ENCODE measurements at regions not wholly inside any gene's neighbourhood (a gene's known extent, or its start where the extent isn't known, plus 50 kb on each side); places are given as distances from the start of the nearest gene placed in this dataset.
"Not testable (repeated sequence)": the region's sequence is repeated elsewhere in the genome, so short reads cannot be mapped to it uniquely, and the experiment has no call there.

DNA sequence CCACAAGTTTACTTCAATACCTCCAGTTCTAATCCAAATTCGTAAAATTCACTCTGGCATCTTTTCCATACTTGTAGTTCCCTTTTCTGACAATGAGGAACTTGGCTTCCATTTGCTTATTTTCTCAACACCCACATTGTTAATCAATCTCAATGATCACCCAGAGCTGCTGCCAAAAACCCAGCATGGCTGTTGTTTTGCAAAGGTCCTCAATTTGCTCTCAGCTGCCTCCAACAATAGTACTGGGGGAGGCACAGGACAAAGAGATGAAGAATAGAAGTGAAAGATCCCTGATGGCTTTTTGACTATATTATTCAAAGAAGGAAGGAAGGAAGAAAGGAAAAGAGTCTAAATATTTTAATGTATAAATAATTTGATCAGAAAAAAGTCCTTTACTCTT is 847.8 kb downstream of the RAPGEF2 start:
- no peak for DNase-seq

DNA sequence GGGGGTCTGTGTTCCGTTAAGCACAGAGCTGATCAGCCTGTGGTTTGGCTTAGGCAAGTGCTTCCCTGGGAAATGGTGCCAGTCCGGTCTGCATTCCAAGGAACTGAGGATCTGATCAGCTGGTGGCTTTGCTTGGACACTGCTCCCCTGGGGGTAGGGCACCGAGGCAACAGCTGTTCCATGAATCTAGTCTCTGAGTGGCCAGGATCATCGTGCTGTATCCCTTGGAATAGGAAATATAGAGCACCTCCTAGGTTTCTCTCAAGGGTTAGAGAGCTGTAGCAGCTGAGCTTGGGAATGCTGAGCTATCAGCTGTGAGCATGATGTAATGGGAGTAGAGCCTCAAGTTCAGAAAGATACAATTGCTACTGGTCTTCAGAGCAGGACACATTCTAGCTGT is 863.9 kb downstream of the RAPGEF2 start:
- DNase-seq = no peak

DNA sequence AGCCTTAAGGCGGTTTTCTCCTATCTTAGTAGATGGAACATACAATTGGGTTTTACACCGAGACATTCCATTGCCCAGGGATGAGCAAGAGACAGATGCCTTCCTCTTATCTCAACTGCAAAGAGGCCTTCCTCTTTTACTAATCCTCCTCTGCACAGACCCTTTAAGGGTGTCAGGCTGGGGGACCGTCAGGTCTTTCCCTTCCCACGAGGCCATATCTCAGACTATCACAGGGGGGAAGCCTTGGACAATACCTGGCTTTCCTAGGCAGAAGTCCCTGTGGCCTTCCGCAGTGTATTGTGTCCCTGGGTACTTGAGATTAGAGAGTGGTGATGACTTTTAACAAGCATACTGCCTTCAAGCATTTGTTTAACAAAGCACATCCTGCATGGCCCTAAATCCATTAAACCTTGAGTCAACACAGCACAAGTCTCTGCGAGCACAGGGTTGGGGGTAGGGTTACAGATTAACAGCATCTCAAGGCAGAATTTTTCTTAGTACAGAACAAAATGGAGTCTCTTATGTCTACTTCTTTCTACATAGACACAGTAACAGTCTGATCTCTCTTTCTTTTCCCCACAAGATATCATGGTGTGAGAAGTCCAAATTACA is 874.1 kb downstream of the RAPGEF2 start:
- not testable (repeated sequence) for DNase-seq

DNA sequence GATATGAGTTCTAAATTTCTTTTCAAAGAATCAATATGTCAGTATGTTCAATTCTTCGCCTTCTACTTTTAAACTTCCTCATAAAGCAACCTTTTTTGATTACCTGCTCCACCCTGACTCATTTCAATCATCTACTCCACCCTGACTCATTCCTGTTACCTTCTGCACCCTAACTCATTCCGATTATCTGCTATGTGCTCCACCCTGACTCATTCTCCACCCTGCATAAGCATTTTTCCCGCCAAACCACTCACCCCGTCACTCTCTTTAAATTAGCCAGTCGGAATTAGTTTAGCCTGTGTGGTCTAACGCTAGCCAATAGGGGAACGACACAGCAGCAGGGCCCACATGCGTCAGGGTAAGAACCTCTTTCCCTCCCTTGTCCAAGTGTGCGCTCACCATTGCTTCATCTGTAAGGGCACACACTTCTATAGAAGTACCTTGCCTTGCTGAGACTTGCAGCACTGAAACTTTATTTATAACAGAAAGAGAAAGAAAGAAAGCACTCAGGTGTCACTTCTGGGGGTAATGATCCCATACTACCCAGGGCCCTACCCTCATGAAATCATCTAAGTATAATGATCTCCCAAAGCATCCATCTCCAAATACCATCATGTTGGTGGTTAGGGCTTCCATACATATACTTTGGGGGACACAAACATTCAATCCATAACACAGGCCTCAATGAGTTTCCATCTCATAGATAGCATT is 875.2 kb downstream of the RAPGEF2 start:
- DNase-seq = no peak

DNA sequence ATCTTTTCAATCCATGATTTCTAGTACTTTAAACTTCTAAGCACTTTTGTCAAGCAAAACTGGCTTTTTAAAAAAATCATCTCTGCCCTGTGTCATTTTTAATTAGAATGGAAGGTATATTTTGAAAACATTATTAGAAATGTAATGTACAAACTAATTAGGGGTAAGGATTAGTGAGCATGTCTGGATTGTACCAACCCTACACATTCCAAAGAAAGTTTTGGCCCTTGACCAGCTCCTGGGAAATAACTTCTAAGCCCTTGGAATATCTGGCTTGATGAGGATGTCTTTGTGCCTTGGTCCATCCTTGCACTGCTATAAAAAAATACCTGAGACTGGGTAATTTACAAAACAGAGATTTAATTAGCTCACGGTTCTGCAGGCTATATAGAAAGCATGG is 876.5 kb downstream of the RAPGEF2 start:
- no peak for DNase-seq

DNA sequence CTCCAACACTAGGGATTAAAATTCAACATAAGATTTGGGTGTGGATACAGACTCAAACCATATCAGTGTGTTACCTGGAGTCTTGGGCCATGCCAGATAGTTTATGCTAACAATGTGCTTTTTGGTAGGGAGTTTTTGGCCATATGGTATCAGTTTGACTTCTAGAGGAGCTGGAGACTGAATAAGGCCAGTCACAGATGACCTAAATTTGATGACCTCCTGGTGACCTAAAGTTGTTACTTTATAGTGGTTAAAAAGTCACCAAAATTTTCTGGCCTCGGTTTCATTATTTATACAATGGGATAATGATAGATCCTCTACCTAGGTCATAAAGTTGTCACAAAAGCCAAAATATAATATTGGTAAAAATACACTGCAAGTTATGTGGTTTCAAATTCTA is 877.1 kb downstream of the RAPGEF2 start:
- no peak for DNase-seq

DNA sequence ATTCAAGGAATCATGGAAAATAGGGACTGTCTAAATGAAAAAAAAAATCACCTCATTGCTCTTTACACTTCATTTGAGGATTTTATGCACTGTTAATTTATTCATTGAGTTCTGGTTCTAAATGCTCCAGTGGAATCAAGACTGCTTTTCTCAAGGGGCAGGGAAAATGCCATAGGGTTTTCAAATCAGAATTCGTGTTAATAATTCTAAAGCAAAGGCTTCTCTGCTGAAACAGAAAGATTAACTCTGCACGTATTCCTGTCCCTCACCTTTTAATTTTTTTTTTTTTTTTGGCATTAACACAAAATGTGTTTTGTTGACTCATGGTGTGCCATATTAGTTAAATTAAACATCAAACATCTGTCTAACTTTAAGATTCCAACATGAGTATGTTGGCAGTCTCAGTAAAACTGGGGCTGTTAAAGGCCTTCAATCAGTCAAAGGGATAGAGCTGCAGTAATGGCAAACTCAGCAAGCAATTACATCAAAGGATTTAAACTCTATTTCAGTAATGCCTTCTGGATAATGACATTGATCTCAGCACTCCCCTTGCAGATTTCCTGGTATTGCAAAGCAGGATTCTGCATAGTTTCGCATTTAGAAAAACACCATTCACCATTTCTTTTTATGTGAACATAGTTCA is 878.1 kb downstream of the RAPGEF2 start:
- no peak for DNase-seq

DNA sequence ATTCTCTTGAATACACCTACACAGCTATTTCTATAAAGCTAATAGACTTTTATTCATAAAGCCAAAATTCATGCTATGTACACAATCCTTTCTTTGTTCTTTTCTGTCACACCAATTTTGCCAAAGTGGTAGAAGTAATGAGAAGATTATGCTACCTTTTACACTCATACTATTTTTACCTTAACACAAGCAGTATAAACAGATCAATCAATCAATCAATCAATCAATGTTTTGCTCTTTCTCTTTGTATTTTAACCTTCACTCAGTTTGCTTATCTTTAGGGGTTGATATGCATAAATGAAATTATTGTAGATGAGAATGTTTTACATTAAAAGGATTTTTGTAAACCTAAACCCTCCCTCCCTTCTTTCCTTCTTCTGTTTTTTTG is 878.6 kb downstream of the RAPGEF2 start:
- no peak for DNase-seq

DNA sequence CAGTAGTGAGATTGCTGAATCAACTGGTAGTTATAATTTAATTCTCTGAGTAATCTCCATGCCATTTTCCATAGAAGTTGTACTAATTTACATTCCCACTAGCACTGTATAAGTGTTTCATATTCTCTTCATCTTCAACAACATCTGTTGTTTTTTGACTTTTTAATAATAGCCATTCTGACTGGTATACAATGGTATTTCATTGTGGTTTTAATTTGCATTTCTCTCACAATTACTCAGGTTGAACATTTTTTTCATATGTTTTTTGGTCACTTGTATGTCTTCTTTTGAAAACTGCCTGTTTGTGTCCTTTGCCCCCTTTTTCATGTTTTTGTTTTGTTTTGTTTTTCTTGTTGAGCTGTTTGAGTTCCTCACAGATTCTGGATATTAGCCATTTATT is 880.2 kb downstream of the RAPGEF2 start:
- no peak for DNase-seq

DNA sequence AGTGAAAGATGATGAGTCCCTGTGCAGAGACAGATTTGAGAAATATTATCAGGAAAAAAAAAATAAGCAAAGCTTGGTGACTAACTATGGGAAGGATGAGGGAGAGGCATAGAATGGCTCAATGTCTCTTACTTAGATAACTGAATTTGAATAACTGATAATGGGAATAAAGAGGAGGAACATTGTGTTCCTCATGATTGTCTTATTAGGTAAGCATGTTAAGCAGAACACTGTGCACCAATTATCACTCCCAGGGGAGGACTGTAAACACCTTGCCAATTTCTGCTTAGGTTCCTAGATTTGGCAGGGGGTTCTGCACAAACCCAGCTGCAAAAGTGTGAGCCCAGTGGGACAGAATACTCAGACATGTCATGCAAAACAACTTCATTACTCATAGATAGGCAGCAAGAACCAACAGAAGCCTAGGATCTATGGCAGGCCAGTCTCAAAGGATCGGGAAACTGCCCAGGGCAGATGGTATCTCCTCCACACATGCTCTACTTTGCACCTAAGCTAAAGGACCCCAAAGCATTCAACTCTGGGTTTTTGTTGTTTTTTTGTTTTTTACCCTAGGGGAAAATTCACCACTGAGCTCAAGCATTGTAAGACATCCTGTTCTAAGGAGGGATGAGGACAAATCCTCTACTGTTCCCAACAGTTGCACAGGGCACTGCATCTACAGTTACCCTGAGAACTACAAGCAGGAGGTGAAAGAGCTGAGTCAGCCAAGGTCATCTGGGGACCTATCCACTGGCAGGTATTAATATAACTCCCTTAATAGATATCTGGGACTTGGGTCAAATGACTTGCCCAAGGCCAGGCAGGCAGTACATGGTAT is 907.0 kb downstream of the RAPGEF2 start:
- DNase-seq = no peak

DNA sequence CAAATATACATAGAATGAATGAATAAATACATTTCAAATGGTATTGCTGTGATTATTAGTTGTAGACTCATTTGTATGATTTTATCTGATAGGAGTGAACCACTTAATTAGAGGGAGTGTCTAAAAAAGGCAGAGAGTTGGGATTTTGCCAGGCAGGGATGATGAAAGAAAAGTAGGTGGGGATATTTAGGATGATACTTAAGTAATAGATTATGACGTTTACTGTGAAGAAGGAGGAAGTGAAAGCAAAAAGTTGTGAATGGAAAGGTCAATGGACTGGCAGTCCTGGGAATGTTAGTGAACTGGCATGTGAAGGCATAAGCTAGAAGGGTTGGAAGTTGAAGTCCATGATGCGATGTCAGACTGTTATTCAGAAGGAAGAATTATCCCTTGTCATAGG is 917.1 kb downstream of the RAPGEF2 start:
- no peak for DNase-seq

DNA sequence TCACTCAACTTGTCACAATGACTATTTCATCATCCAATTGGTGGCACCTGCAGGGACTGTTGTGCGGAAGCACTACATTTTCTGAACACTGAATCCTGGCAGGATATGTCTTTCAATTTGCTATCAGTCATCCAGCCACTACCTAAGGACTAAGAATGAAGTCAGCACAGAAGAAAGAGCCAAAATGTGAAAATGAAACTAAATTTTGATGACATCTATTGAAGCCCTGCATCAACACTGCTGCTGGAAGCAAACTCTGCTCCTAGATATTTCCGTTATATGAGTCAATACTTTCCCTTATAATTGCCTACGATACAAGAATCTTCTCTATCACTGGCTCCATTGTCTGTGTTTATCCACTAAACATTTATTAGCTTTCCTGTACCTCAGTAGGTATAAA is 917.9 kb downstream of the RAPGEF2 start:
- DNase-seq = no peak

DNA sequence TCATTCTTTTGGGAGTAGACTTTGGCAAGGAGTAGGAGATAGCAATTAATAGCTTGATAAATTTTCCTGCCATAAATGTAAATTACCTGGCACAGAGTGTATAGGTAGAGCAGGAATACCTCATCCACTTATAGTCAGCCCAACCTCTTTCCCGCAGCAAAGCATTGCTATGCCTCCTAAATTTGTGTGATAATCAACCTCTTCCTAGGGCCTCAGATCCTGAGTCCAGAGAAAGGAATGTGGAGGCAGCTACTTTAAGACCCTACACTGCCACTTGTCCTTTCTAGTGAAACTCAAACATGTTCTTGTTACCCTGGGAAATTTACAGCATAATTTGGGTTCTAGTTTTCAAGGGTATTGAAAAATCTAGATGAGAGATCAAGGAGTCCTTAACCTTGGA is 919.0 kb downstream of the RAPGEF2 start:
- DNase-seq = no peak

DNA sequence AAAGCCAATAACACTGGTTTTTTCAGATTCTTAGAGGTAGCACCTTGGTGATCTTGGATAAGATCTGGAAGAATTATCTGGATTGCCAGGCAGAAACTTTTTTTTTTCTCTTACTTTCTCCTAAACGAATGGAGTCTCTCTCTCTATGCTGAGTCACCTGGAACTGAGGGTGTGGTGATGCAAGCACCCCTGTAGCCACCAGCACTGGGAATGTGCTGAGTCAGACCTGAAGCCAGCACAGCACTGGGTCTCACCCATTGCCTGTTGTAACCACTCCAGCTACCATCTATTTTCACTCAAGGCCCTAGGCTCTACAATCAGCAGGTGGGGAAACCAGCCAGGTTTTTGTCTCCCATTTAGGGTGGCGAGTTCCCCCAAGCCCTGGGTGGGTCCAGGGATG is 923.8 kb downstream of the RAPGEF2 start:
- no peak for DNase-seq

DNA sequence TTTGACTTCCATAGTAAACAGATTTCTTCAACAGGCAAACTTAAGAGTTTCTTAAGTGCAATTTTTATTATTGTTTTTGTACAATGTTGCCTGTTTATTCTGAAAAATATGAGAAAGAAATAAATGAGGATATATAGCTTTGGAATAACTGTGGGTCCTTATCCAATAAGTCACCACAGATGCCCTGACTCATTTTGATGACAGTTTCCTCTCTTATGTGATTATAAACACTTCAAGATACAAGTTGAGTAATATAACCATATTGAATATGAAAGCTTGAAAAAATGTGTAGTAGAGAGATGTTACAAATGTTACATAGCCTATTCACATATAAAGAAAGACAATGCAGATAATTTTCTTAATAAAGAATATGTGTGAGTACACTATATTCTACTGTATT is 931.6 kb downstream of the RAPGEF2 start:
- DNase-seq = no peak

DNA sequence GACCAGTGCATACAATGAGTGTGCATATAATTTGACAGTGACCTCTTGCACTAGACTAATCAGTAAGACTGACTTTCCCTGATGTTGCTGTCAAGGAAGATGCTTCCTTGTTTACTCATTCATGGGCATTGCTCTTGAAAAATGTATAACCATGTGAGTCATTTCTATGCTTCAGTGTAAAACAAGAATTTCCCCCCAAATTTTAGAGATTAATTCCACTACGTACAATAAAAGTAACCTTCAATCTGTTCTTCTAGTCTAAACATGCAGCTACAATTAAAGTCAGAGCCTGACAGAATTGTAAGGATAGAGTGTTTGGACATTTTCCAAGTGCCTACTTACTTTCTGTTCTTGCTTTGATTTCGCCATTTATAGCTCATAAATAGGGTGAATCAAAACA is 935.7 kb downstream of the RAPGEF2 start:
- DNase-seq = no peak

DNA sequence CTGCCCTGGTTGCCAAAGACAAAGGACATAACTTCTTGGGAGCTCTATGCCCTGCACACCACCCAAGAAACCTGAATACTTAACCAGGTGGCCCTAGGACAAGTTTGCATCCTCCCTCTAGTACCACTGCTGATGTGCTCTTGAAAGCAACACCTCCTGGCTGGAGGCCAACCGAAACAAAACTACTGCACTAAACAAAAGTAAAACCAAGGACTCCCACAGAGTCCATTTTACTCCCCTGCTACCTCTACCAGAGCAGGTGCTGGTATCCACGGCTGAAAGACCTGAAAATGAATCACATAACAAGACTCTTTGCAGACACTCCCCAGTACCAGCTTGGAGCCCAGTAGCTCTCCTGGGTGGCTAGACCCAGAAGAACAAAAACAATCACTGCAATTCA is 941.8 kb downstream of the RAPGEF2 start:
- DNase-seq = no peak

DNA sequence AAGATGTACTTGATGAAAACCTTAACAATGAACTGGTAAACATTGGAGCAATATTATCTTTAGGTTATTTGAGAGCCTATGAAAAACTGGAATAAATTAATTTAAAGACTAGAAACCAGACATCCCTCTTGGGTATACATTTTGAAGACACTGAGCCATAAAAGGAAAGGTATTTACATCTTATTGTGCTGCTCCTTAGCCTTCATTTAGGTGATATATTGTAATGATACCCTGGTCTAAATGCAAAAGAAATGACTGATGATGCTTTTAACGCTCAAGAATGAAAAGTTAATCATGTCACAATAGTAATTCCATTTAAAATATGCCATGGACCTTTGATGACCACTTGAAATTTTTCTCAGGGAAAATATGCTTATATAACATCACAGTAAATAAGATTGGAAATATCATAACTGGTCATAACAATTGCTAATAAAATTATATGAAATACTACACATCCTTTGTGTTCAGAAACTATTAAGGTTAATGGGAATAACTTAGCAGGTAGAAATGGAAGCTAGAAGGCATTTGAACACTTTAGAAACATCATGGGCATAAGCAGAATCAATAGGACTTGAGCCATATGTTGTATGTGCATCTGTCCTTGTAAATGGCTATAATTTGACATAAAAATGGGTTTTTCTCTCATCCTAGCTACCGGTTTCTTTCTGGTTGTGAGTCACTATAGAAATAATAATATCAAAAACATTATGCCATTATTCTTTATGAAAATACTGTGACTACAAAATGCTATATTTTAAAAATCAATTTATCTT is 979.7 kb downstream of the RAPGEF2 start:
- DNase-seq = no peak

DNA sequence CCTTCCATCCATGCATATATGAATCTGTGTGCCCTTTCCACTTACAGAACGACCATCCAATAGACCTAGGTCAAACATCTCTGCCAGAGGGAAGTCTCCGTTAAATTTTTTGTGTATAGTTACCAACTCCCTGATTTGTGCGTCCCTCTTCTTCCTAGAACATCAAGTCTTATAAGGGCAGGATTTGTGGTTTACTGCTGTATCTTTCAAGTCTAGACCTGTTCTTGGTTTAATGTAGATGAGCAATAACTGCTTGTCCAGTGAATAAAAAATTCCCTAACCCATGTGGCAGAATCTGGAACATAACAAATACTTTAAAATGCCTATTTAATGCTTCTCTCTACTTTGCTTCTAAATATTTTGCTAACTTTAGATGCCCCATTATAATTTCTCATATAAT is 988.8 kb downstream of the RAPGEF2 start:
- no peak for DNase-seq

DNA sequence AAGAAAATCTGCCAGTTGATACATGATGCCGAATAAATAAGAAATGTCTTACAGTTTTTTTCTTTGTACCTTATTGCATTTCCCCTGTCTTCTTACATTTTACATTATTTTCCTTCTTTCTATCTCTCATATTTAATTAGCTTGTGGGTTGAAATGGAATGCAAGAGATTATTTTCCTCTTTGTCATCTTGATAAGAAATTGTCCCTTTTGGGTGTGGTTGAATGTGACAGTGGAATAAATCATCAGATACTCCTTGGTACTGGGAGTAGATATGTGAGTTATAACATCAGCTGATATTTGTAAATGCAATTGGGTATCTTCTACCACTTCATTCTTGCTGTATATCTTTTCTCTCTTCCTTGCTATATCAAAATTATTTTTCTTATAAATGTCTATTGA is 997.4 kb downstream of the RAPGEF2 start:
- DNase-seq = no peak

DNA sequence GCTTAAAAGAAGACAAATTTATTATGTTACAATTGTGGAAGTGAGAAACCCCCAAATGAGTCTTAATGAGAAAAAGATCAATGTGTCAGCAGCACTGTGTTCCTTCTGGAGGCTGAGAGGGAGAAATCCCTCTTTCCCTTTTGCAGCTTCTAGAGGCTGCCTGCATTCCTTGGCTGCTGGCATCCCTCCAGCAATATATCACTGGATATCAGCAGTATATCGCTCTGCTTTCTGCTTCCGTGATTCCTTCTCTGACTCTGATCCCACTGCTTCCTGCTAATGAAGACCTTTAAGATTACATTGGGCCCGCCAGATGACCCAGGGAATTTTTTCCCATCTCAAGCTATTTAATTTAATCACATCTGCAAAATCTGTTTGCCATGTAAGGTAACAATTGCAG is 1008.0 kb downstream of the RAPGEF2 start:
- no peak for DNase-seq

DNA sequence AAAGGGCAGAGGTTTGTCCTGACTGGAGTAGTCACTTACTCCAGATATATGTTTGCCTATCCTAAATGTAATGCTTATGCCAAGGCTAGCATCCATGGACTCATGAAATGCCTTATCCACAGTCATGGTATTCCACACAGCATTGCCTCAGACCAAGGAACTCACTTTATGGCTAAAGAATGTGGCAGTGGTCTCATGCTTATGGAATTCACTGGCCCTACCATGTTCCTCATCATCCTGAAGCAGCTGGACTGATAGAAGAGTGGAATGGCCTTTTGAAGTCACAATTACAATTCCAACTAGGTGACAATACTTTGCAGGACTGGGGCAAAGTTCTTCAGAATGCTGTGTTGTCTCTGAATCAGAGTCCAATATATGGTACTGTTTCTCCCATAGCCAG is 1014.8 kb downstream of the RAPGEF2 start:
- DNase-seq = no peak
